ENCODE measurements at regions not wholly inside any gene's neighbourhood (a gene's known extent, or its start where the extent isn't known, plus 50 kb on each side); places are given as distances from the start of the nearest gene placed in this dataset.

- 58 to 60% methylated on average over 1 of the region's 1 CpG for WGBS, 2 donors (ENCODE audit: low coverage in 1 of 2)
- TF ChIP-seq POLR2AphosphoS5 (IDR thresholded peaks at IDR 0.05) (no peak), POLR2A (IDR thresholded peaks at IDR 0.05) (no peak), CTCF (IDR thresholded peaks at IDR 0.05) (no peak), EP300 (IDR thresholded peaks at IDR 0.05) (no peak)
- Histone ChIP-seq H3K9me3 (no peaks in the 10 kb centered on the region), H3K4me1 (no peaks in the 10 kb centered on the region), H3K27ac (no peak overlapping the region), H3K36me3 (no peaks in the 10 kb centered on the region), H3K4me3 (no peak overlapping the region), H3K27me3 (peaks cover 5% of the 10 kb centered on the region)
- ATAC-seq, result no peak
Measured at GRCh38 chr14:36009643-36010042, 166.9 kb downstream of the PTCSC3 start.

GRCh38 chr14:36006623-36007022, 169.9 kb downstream of the PTCSC3 start:
- H3K4me1 ChIP-seq, result no peaks in the 10 kb centered on the region
- no peak for TF ChIP-seq CTCF (IDR thresholded peaks at IDR 0.05)
- TF ChIP-seq EP300 (IDR thresholded peaks at IDR 0.05), result no peak
- TF ChIP-seq POLR2A (IDR thresholded peaks at IDR 0.05), result no peak
- no peak for TF ChIP-seq POLR2AphosphoS5 (IDR thresholded peaks at IDR 0.05)
- peaks cover 5% of the 10 kb centered on the region for H3K27me3 ChIP-seq
- no peak for ATAC-seq
- no peak overlapping the region for H3K4me3 ChIP-seq
- H3K27ac ChIP-seq, result no peak overlapping the region
- no peaks in the 10 kb centered on the region for H3K9me3 ChIP-seq
- WGBS, 2 donors (ENCODE audit: low coverage in 1 of 2), result 70 to 82% methylated on average over 4 of the region's 4 CpGs
- H3K36me3 ChIP-seq, result no peaks in the 10 kb centered on the region

GRCh38 chr14:36005670-36006069, 170.9 kb downstream of the PTCSC3 start:
- TF ChIP-seq CTCF (IDR thresholded peaks at IDR 0.05), result no peak
- TF ChIP-seq POLR2AphosphoS5 (IDR thresholded peaks at IDR 0.05), result no peak
- no peak for TF ChIP-seq POLR2A (IDR thresholded peaks at IDR 0.05)
- no peak for TF ChIP-seq EP300 (IDR thresholded peaks at IDR 0.05)
- no peak overlapping the region for H3K4me3 ChIP-seq
- no peak for ATAC-seq
- no peaks in the 10 kb centered on the region for H3K4me1 ChIP-seq
- WGBS, 2 donors (ENCODE audit: low coverage in 1 of 2), result 21 to 71% methylated on average over 1 to 2 of the region's 4 CpGs
- H3K36me3 ChIP-seq, result no peaks in the 10 kb centered on the region
- H3K27me3 ChIP-seq, result peaks cover 5% of the 10 kb centered on the region
- H3K27ac ChIP-seq, result no peak overlapping the region
- no peaks in the 10 kb centered on the region for H3K9me3 ChIP-seq

DNA sequence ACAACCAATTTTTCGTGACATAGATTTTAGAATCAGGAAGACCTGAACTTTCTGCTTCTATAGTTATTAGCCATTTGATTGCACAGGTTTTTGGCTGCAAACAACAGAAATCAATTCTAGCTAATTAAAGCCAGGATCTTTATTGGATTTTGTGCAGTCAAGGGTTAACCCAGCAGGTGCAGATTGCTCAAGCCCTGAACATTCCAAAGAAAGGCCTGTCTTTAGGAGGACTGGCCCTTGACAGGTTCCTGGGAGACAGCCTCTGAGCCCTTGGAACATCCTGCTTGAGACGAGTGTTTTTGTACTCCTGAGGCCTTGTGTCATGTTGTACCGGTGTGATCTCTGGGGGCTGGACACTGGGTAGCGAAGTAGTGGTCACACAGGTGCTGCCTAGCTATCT, 174.6 kb downstream of the PTCSC3 start:
- 56 to 85% methylated on average over 2 to 3 of the region's 4 CpGs for WGBS, 2 donors (ENCODE audit: low coverage in 1 of 2)
- TF ChIP-seq POLR2A (IDR thresholded peaks at IDR 0.05) (no peak), EP300 (IDR thresholded peaks at IDR 0.05) (no peak), POLR2AphosphoS5 (IDR thresholded peaks at IDR 0.05) (no peak), CTCF (IDR thresholded peaks at IDR 0.05) (no peak)

DNA sequence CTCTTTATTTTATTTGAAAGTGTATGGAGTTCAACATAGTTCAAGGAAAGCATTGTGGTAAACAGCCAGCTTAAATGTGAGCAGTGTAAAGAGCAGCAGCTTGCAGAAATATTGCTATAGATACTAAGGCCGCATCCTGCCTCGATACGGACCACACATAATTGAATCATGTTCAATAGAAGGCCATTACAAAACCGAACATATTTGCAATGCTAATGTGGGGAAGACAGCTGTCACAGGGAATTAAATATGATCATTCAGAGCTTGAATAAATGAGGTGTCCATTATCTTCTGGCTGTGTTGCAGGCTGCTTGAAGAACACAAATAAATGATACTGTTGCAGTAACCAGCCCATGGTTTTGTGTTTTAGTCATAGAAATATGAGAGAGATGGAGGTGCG, 173.2 kb downstream of the BRMS1L start:
- Histone ChIP-seq H3K4me1 (no peaks in the 10 kb centered on the region), H3K36me3 (no peaks in the 10 kb centered on the region), H3K4me3 (no peak overlapping the region), H3K27ac (no peak overlapping the region), H3K9me3 (no peaks in the 10 kb centered on the region), H3K27me3 (peaks cover 12% of the 10 kb centered on the region)
- TF ChIP-seq EP300 (IDR thresholded peaks at IDR 0.05) (no peak), POLR2A (IDR thresholded peaks at IDR 0.05) (no peak), CTCF (IDR thresholded peaks at IDR 0.05) (no peak), POLR2AphosphoS5 (IDR thresholded peaks at IDR 0.05) (no peak)
- 83 to 86% methylated on average over 5 of the region's 5 CpGs for WGBS, 2 donors (ENCODE audit: low coverage in 1 of 2)
- no peak for ATAC-seq

More for the DNA sequence above, 174.6 kb downstream of the PTCSC3 start:
- ATAC-seq, result no peak
- H3K27ac ChIP-seq, result no peak overlapping the region
- no peak overlapping the region for H3K4me3 ChIP-seq
- no peaks in the 10 kb centered on the region for H3K36me3 ChIP-seq
- H3K4me1 ChIP-seq, result no peaks in the 10 kb centered on the region
- H3K27me3 ChIP-seq, result peaks cover 12% of the 10 kb centered on the region
- no peaks in the 10 kb centered on the region for H3K9me3 ChIP-seq

Measured in gastroesophageal sphincter (tissue), 4 donors.